VCaP (cell line): ENCODE measurements at regions not wholly inside any gene's neighbourhood (a gene's known extent, or its start where the extent isn't known, plus 50 kb on each side); places are given as distances from the start of the nearest gene placed in this dataset.
A peak's percentile ranks its signal among the peaks of the same experiment; 100 is the strongest.

Experiments
- H3K27ac ChIP-seq: fragments of 450-650 bp; 2 replicates; pipeline ENCODE4 v1.5.1; 2017
- CTCF ChIP-seq: fragments of 450-650 bp; conservative IDR thresholded peaks from 2 replicates; pipeline ENCODE4 v1.5.1; 2017; ENCODE audit warnings: mild to moderate bottlenecking, moderate library complexity

- no peak for TF ChIP-seq CTCF
- no peak overlapping the region for H3K27ac ChIP-seq
Observed at GRCh38 chr3:96200897-96201296, 613.5 kb upstream of the EPHA6 start.

GRCh38 chr3:96201463-96201862 is 612.9 kb upstream of the EPHA6 start:
- TF ChIP-seq CTCF: no peak
- no peak overlapping the region for H3K27ac ChIP-seq

GRCh38 chr3:96202181-96202580 is 612.2 kb upstream of the EPHA6 start:
- no peak for TF ChIP-seq CTCF
- no peak overlapping the region for H3K27ac ChIP-seq

GRCh38 chr3:96209699-96210098 is 604.7 kb upstream of the EPHA6 start:
- no peak overlapping the region for H3K27ac ChIP-seq
- no peak for TF ChIP-seq CTCF

- no peak overlapping the region for H3K27ac ChIP-seq
Observed at GRCh38 chr3:96213393-96213792, 601.0 kb upstream of the EPHA6 start.

GRCh38 chr3:96214941-96215340 is 599.5 kb upstream of the EPHA6 start:
- no peak for TF ChIP-seq CTCF
- no peak overlapping the region for H3K27ac ChIP-seq

More at GRCh38 chr3:96213393-96213792, 601.0 kb upstream of the EPHA6 start:
- 0 out of 2 replicates have a peak, but pooled peaks have one; percentile 6 for TF ChIP-seq CTCF

- H3K27ac ChIP-seq: no peak overlapping the region
- TF ChIP-seq CTCF: no peak
Observed at GRCh38 chr3:96225494-96225893, 588.9 kb upstream of the EPHA6 start.

- H3K27ac ChIP-seq: no peak overlapping the region
- no peak for TF ChIP-seq CTCF
Observed at GRCh38 chr3:96233679-96234078, 580.7 kb upstream of the EPHA6 start.
